DND-41 (cell line): ENCODE measurements at regions not wholly inside any gene's neighbourhood (a gene's known extent, or its start where the extent isn't known, plus 50 kb on each side); places are given as distances from the start of the nearest gene placed in this dataset.

Experiments
- ATAC-seq: fragments of 200-7000 bp; cut with Tn5 transposase; 3 replicates; pipeline ENCODE4 v1.9.1; 2021; ENCODE audit warnings: low read depth; ENCODE audit not compliant: insufficient read depth
- DNase-seq: peaks from one replicate; pipeline ENCODE4 v3.0.0-alpha.2; 2020
- H2AFZ ChIP-seq: 2 replicates; pipeline ENCODE4 v1.6.0; 2012; ENCODE audit warnings: low read depth, low read length
- H3K27ac ChIP-seq: 2 replicates; pipeline ENCODE4 v1.5.1; 2012; ENCODE audit warnings: low read length, inconsistent platforms
- H3K27me3 ChIP-seq: fragments of 200-600 bp; sonication (generic); 2 replicates; pipeline ENCODE4 v1.6.0; 2012; ENCODE audit warnings: low read length, mild to moderate bottlenecking, inconsistent platforms; ENCODE audit not compliant: insufficient read depth, poor library complexity
- H3K36me3 ChIP-seq: 2 replicates; pipeline ENCODE4 v1.5.1; 2012; ENCODE audit warnings: low read length, inconsistent platforms; ENCODE audit not compliant: insufficient read depth
- H3K4me1 ChIP-seq: 2 replicates; pipeline ENCODE4 v1.5.1; 2012; ENCODE audit warnings: mild to moderate bottlenecking, low read length; ENCODE audit not compliant: insufficient read depth
- H3K4me2 ChIP-seq: 2 replicates; pipeline ENCODE4 v1.6.0; 2012; ENCODE audit warnings: mild to moderate bottlenecking, moderate library complexity, low read length, inconsistent platforms; ENCODE audit not compliant: insufficient read depth
- H3K4me3 ChIP-seq, 2 experiments: fragments of 200-600 bp in 1 of 2; shearing (Covaris generic) in 1 of 2; 2 replicates each; pipeline ENCODE4 v1.5.1; 2012 to 2016; ENCODE audit warnings: inconsistent platforms in 2 of 2, low read length in 2 of 2, mild to moderate bottlenecking in 2 of 2, low read depth in 1 of 2, moderate library complexity in 1 of 2
- H3K79me2 ChIP-seq: 2 replicates; pipeline ENCODE4 v1.6.0; 2012; ENCODE audit warnings: low read length, inconsistent platforms; ENCODE audit not compliant: insufficient read depth
- H3K9ac ChIP-seq: 2 replicates; pipeline ENCODE4 v1.6.0; 2012; ENCODE audit warnings: low read depth, mild to moderate bottlenecking, inconsistent platforms, low read length, moderate library complexity
- H3K9me3 ChIP-seq: 2 replicates; pipeline ENCODE4 v1.5.1; 2012; ENCODE audit warnings: low read length, moderate library complexity, mild to moderate bottlenecking, inconsistent platforms; ENCODE audit not compliant: insufficient read depth, severe bottlenecking
- H4K20me1 ChIP-seq: 2 replicates; pipeline ENCODE4 v1.6.0; 2012; ENCODE audit warnings: low read length; ENCODE audit not compliant: insufficient read depth
- CTCF ChIP-seq: IDR thresholded peaks from 2 replicates; pipeline ENCODE4 v1.5.1; 2012; ENCODE audit warnings: borderline replicate concordance, low read length, moderate library complexity, mild to moderate bottlenecking; ENCODE audit not compliant: poor library complexity, severe bottlenecking; ENCODE audit errors: extremely low read depth
- EZH2 ChIP-seq: IDR thresholded peaks from 3 replicates; pipeline ENCODE4 v1.6.1; 2012; ENCODE audit warnings: borderline replicate concordance, low read depth, mild to moderate bottlenecking, moderate library complexity, low read length, inconsistent platforms; ENCODE audit not compliant: severe bottlenecking

- Histone ChIP-seq H3K9me3 (no peaks in the 10 kb centered on the region), H2AFZ (no peak overlapping the region), H3K9ac (no peak overlapping the region), H3K4me3 (no peak overlapping the region), H3K27me3 (no peaks in the 10 kb centered on the region), H4K20me1 (no peaks in the 10 kb centered on the region), H3K36me3 (no peaks in the 10 kb centered on the region), H3K27ac (no peak overlapping the region), H3K4me1 (no peaks in the 10 kb centered on the region), H3K79me2 (no peaks in the 10 kb centered on the region), H3K4me2 (no peak overlapping the region)
- DNase-seq (no peak), ATAC-seq (no peak)
- no peak for TF ChIP-seq CTCF
- no peak for TF ChIP-seq EZH2
Measured at GRCh38 chr6:113095841-113096240, 748.7 kb downstream of the RFPL4B start.

- H3K4me2 ChIP-seq: no peak overlapping the region
- no peak overlapping the region for H3K27ac ChIP-seq
Measured at GRCh38 chr6:113102761-113103160, 754.4 kb upstream of the MARCKS start.

GRCh38 chr6:113103634-113104361, 753.3 kb upstream of the MARCKS start:
- no peak for TF ChIP-seq CTCF
- no peak for TF ChIP-seq EZH2
- Histone ChIP-seq H3K4me1 (no peaks in the 10 kb centered on the region), H3K79me2 (no peaks in the 10 kb centered on the region), H3K9ac (no peak overlapping the region), H4K20me1 (no peaks in the 10 kb centered on the region), H3K4me2 (no peak overlapping the region), H3K36me3 (no peaks in the 10 kb centered on the region), H3K27me3 (no peaks in the 10 kb centered on the region), H2AFZ (no peak overlapping the region), H3K4me3 (no peak overlapping the region), H3K27ac (no peak overlapping the region), H3K9me3 (no peaks in the 10 kb centered on the region)
- ATAC-seq (no peak), DNase-seq (no peak)

More at GRCh38 chr6:113102761-113103160, 754.4 kb upstream of the MARCKS start:
- Histone ChIP-seq H3K9me3 (no peaks in the 10 kb centered on the region), H3K4me3 (no peak overlapping the region), H3K79me2 (no peaks in the 10 kb centered on the region), H3K4me1 (no peaks in the 10 kb centered on the region), H3K9ac (no peak overlapping the region), H3K27me3 (no peaks in the 10 kb centered on the region), H2AFZ (no peak overlapping the region), H4K20me1 (no peaks in the 10 kb centered on the region), H3K36me3 (no peaks in the 10 kb centered on the region)
- DNase-seq (no peak), ATAC-seq (no peak)
- TF ChIP-seq CTCF (no peak), EZH2 (no peak)

- no peak for TF ChIP-seq EZH2
- no peak for TF ChIP-seq CTCF
- Histone ChIP-seq H3K79me2 (no peaks in the 10 kb centered on the region), H3K4me1 (no peaks in the 10 kb centered on the region), H3K27ac (no peak overlapping the region), H3K9ac (no peak overlapping the region), H3K9me3 (no peaks in the 10 kb centered on the region), H3K36me3 (no peaks in the 10 kb centered on the region), H4K20me1 (no peaks in the 10 kb centered on the region), H3K4me2 (no peak overlapping the region), H3K27me3 (no peaks in the 10 kb centered on the region), H3K4me3 (no peak overlapping the region), H2AFZ (no peak overlapping the region)
- DNase-seq (no peak), ATAC-seq (no peak)
Measured at GRCh38 chr6:113104541-113104940, 752.6 kb upstream of the MARCKS start.
